Loucy (cell line): ENCODE measurements at regions not wholly inside any gene's neighbourhood (a gene's known extent, or its start where the extent isn't known, plus 50 kb on each side); places are given as distances from the start of the nearest gene placed in this dataset.

Experiments used
- H2AFZ ChIP-seq: fragments of 200-600 bp; sonication (generic); 2 replicates; pipeline ENCODE4 v1.6.0; 2016; ENCODE audit warnings: antibody characterized with exemption, mild to moderate bottlenecking, low read length, moderate library complexity
- H3F3A ChIP-seq: fragments of 200-600 bp; 2 replicates; pipeline ENCODE4 v1.6.0; 2016; ENCODE audit warnings: antibody characterized with exemption, low read depth, mild to moderate bottlenecking
- H3K27me3 ChIP-seq: fragments of 200-600 bp; sonication (generic); 2 replicates; pipeline ENCODE4 v1.6.1; 2014; ENCODE audit warnings: low read length, mild to moderate bottlenecking; ENCODE audit not compliant: insufficient read depth, poor library complexity, severe bottlenecking
- H3K36me3 ChIP-seq: fragments of 200-600 bp; sonication (generic); 2 replicates; pipeline ENCODE4 v1.6.1; 2016; ENCODE audit warnings: low read length; ENCODE audit not compliant: insufficient read depth
- H3K4me1 ChIP-seq: fragments of 200-600 bp; sonication (generic); 2 replicates; pipeline ENCODE4 v1.5.1; 2014; ENCODE audit warnings: low read length, mild to moderate bottlenecking; ENCODE audit not compliant: insufficient read depth, poor library complexity, severe bottlenecking
- H3K4me2 ChIP-seq: fragments of 200-600 bp; sonication (generic); 2 replicates; pipeline ENCODE4 v1.6.0; 2014; ENCODE audit warnings: antibody characterized with exemption, low read length, low read depth, mild to moderate bottlenecking; ENCODE audit not compliant: poor library complexity, severe bottlenecking
- H3K4me3 ChIP-seq: fragments of 200-600 bp; sonication (generic); 2 replicates; pipeline ENCODE4 v1.5.1; 2014; ENCODE audit warnings: low read length, mild to moderate bottlenecking, mixed read lengths; ENCODE audit not compliant: poor library complexity, severe bottlenecking
- H3K79me2 ChIP-seq: fragments of 200-600 bp; sonication (generic); 2 replicates; pipeline ENCODE4 v1.6.1; 2014; ENCODE audit warnings: low read length; ENCODE audit not compliant: insufficient read depth
- H3K9ac ChIP-seq: fragments of 200-600 bp; sonication (generic); 2 replicates; pipeline ENCODE4 v1.6.0; 2014; ENCODE audit warnings: mild to moderate bottlenecking, low read depth, low read length, moderate library complexity; ENCODE audit not compliant: poor library complexity, severe bottlenecking
- H3K9me2 ChIP-seq: fragments of 200-600 bp; sonication (generic); replicated peaks from 2 replicates; pipeline ENCODE4 v1.6.1; 2016; ENCODE audit warnings: low read depth, low read length, mixed read lengths
- H3K9me3 ChIP-seq: fragments of 200-600 bp; sonication (generic); 2 replicates; pipeline ENCODE4 v1.6.1; 2014; ENCODE audit warnings: mild to moderate bottlenecking, antibody characterized with exemption, low read length, low read depth; ENCODE audit not compliant: insufficient read depth
- H4K20me1 ChIP-seq: fragments of 200-600 bp; sonication (generic); 2 replicates; pipeline ENCODE4 v1.6.0; 2014; ENCODE audit warnings: antibody characterized with exemption, low read length, mild to moderate bottlenecking; ENCODE audit not compliant: insufficient read depth, poor library complexity, severe bottlenecking
- EZH2phosphoT487 ChIP-seq: fragments of 200-600 bp; IDR thresholded peaks from 2 replicates; pipeline ENCODE4 v1.6.1; 2018; ENCODE audit warnings: antibody characterized with exemption, mild to moderate bottlenecking, moderate library complexity, borderline replicate concordance
- TF ChIP-seq, protein P1 (sequence below): fragments of 200-600 bp; sonication (generic); conservative IDR thresholded peaks from 2 replicates; pipeline ENCODE4 v1.5.1; 2014; ENCODE audit warnings: mild to moderate bottlenecking, antibody characterized with exemption, low read length

DNA sequence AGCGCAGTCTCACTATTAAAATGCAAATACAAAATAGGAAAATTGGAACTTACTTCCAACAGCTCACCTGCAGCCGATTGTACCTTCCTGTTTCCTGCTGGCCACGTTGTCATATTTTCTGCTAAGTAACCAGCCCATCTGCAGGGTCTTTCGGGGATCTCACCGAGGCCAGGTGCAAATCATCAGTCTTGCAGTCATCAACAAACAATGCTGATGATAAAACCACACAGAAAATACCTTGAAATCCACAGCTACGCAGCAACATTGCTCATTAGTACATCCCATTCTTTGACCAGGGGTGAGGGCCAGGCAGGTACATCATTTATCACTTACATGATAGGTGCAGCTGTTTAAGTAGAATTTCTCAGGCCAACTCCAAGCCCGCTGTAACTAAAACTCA lies 406.9 kb downstream of the TMEM121 start:
- H3K4me3 ChIP-seq: no peak overlapping the region
- H3K27me3 ChIP-seq: no peaks in the 10 kb centered on the region
- H4K20me1 ChIP-seq: no peaks in the 10 kb centered on the region
- H3K4me2 ChIP-seq: no peak overlapping the region
- H3K9ac ChIP-seq: no peak overlapping the region
- H3F3A ChIP-seq: no peaks in the 10 kb centered on the region
- no peaks in the 10 kb centered on the region for H3K9me2 ChIP-seq
- H2AFZ ChIP-seq: no peak overlapping the region
- no peak for TF ChIP-seq EZH2phosphoT487
- TF ChIP-seq, protein P1, sequence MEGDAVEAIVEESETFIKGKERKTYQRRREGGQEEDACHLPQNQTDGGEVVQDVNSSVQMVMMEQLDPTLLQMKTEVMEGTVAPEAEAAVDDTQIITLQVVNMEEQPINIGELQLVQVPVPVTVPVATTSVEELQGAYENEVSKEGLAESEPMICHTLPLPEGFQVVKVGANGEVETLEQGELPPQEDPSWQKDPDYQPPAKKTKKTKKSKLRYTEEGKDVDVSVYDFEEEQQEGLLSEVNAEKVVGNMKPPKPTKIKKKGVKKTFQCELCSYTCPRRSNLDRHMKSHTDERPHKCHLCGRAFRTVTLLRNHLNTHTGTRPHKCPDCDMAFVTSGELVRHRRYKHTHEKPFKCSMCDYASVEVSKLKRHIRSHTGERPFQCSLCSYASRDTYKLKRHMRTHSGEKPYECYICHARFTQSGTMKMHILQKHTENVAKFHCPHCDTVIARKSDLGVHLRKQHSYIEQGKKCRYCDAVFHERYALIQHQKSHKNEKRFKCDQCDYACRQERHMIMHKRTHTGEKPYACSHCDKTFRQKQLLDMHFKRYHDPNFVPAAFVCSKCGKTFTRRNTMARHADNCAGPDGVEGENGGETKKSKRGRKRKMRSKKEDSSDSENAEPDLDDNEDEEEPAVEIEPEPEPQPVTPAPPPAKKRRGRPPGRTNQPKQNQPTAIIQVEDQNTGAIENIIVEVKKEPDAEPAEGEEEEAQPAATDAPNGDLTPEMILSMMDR: no peak
- H3K79me2 ChIP-seq: no peaks in the 10 kb centered on the region
- H3K4me1 ChIP-seq: no peaks in the 10 kb centered on the region
- no peaks in the 10 kb centered on the region for H3K9me3 ChIP-seq
- no peaks in the 10 kb centered on the region for H3K36me3 ChIP-seq

DNA sequence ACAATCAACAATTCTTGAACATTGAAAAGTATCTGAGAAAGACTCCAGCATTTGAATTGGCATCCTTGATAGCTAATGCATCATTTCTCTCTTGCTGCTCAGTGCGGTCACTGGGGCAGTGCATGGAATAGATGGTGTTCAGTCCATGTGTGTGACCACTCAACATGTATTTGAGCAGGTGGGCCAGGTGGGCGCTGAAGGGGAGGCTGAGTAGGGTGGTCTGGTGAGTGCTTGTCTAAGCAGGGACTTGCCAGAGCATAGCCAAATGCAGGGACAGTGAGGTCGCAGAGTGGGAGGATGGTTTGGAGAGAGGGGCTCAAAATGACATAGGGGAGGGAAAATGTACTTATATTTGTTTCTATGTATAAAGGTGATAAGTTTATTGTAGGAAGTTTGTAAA lies 409.0 kb downstream of the TMEM121 start:
- no peaks in the 10 kb centered on the region for H3K9me3 ChIP-seq
- TF ChIP-seq, protein P1: no peak
- TF ChIP-seq EZH2phosphoT487: no peak

DNA sequence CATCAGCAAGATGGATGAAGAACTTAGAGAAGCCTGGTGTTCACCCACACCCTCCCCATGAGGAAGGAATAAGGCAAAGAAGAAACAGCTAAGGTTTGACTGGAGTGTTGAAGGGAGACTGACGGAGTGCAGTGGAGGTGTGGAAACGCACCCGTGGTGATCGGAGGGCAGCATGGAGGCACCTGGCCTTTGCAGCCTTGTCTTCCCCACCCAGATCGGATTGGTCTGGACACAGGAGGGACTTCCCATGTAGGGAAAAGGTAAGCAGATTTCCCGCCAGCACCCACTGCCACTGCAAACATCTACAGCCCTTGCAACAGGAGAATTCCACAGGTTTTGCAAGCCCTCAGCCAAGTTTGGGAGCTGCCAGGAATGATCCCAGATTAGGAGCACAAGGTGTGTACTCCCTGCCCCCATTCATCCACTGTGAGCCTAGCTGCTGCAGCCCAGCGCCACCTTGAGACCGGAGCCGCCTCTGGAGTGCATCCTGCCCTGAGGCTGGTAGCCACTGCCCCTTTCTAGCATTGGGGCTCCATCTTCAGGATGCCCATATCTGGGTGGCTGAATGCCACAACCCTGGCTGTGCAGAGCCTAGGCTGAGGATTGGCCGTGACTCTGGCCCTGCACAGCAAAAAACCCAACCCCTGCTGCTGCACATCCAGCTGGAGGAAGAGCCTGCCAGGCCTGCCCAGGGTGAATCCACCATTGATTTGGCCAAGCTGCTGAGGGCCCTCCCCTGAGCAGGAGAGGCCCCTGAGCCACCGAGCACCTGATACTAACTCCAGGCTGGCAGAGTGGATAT lies 411.1 kb downstream of the TMEM121 start:
- Histone ChIP-seq H3F3A (no peaks in the 10 kb centered on the region), H3K9ac (no peak overlapping the region), H3K4me1 (no peaks in the 10 kb centered on the region), H4K20me1 (no peaks in the 10 kb centered on the region), H3K9me2 (no peaks in the 10 kb centered on the region), H2AFZ (no peak overlapping the region), H3K36me3 (no peaks in the 10 kb centered on the region), H3K4me2 (no peak overlapping the region), H3K79me2 (no peaks in the 10 kb centered on the region), H3K4me3 (no peak overlapping the region), H3K9me3 (no peaks in the 10 kb centered on the region), H3K27me3 (no peaks in the 10 kb centered on the region)
- no peak for TF ChIP-seq EZH2phosphoT487
- TF ChIP-seq, protein P1: peak; percentile 27

More for the DNA sequence above, 409.0 kb downstream of the TMEM121 start:
- no peak overlapping the region for H3K4me2 ChIP-seq
- no peaks in the 10 kb centered on the region for H3F3A ChIP-seq
- no peak overlapping the region for H3K4me3 ChIP-seq
- no peaks in the 10 kb centered on the region for H3K4me1 ChIP-seq
- no peaks in the 10 kb centered on the region for H3K9me2 ChIP-seq
- H2AFZ ChIP-seq: no peak overlapping the region
- no peaks in the 10 kb centered on the region for H3K27me3 ChIP-seq
- no peaks in the 10 kb centered on the region for H3K36me3 ChIP-seq
- no peak overlapping the region for H3K9ac ChIP-seq
- H3K79me2 ChIP-seq: no peaks in the 10 kb centered on the region
- H4K20me1 ChIP-seq: no peaks in the 10 kb centered on the region
